HepG2 (cell line): ENCODE measurements at regions not wholly inside any gene's neighbourhood (a gene's known extent, or its start where the extent isn't known, plus 50 kb on each side); places are given as distances from the start of the nearest gene placed in this dataset.

Experiments used
- BCL6 ChIP-seq: IDR thresholded peaks from 2 replicates; pipeline ENCODE4 v1.6.1; 2016; ENCODE audit warnings: missing genetic modification reagents, missing compliant biosample characterization
- CBX2 ChIP-seq, 2 experiments: fragments of 200-600 bp in 1 of 2; sonication (generic); formaldehyde crosslinking in 1 of 2; IDR thresholded peaks; 2 replicates each; pipeline versions ENCODE4 v1.7.0 to v1.8.1; 2018 to 2022; ENCODE audit warnings: low read depth in 2 of 2, low read length in 1 of 2, mild to moderate bottlenecking in 1 of 2, missing genetic modification reagents in 1 of 2
- HNRNPL ChIP-seq: fragments of 200-400 bp; formaldehyde crosslinking; IDR thresholded peaks from 2 replicates; pipeline ENCODE4 v1.6.1; 2017; ENCODE audit warnings: mild to moderate bottlenecking, low read depth, low read length
- JUND ChIP-seq: sonication (generic); formaldehyde crosslinking; IDR thresholded peaks from 2 replicates; pipeline ENCODE4 v1.8.0; 2022; ENCODE audit warnings: mild to moderate bottlenecking, missing genetic modification reagents
- MAX ChIP-seq: IDR thresholded peaks from 2 replicates; pipeline ENCODE4 v1.6.1; 2012; ENCODE audit warnings: inconsistent platforms
- POLR2A ChIP-seq, 2 experiments: IDR thresholded peaks; 2 replicates each; pipeline ENCODE4 v1.6.1; 2011; ENCODE audit warnings: low read depth in 2 of 2, low read length in 2 of 2, mild to moderate bottlenecking in 1 of 2, moderate library complexity in 1 of 2; ENCODE audit not compliant: insufficient read depth in 1 of 2
- SIN3A ChIP-seq: IDR thresholded peaks from 2 replicates; pipeline ENCODE4 v1.6.1; 2011; ENCODE audit warnings: low read depth, mild to moderate bottlenecking, control low read depth, low read length, borderline replicate concordance
- SIN3B ChIP-seq: fragments of 150-350 bp; IDR thresholded peaks from 2 replicates; pipeline ENCODE4 v1.6.1; 2014; ENCODE audit warnings: low read length
- TAF1 ChIP-seq: sonication (generic); formaldehyde crosslinking; IDR thresholded peaks from 2 replicates; pipeline ENCODE4 v1.4.0; 2020; ENCODE audit warnings: missing genetic modification reagents
- ZNF670 ChIP-seq: sonication (generic); formaldehyde crosslinking; IDR thresholded peaks from 2 replicates; pipeline ENCODE4 v1.8.0; 2022; ENCODE audit warnings: mild to moderate bottlenecking, missing genetic modification reagents, borderline replicate concordance

GRCh38 chr4:35105486-35105885, 1138.8 kb downstream of the ARAP2 start:
- TF ChIP-seq JUND (no peak), CBX2 (IDR thresholded peaks at IDR 0.05; ENCODE audit: low read depth, low read length) (no peak), CBX2 (CRISPR knock-in tag; IDR thresholded peaks at IDR 0.05; ENCODE audit: low read depth) (no peak), ZNF670 (CRISPR knock-in tag) (no peak), TAF1 (CRISPR knock-in tag) (no peak), SIN3A (no peak), SIN3B (no peak), MAX (no peak), BCL6 (CRISPR knock-in tag) (no peak), POLR2A (IDR thresholded peaks at IDR 0.05; ENCODE audit: insufficient read depth in 1 of 2, low read depth in 2 of 2, low read length in 2 of 2) (no peak), HNRNPL (no peak)
